SK-N-MC (cell line): ENCODE measurements at regions not wholly inside any gene's neighbourhood (a gene's known extent, or its start where the extent isn't known, plus 50 kb on each side); places are given as distances from the start of the nearest gene placed in this dataset.
"Not testable (repeated sequence)": the region's sequence is repeated elsewhere in the genome, so short reads cannot be mapped to it uniquely, and the experiment has no call there.

Experiments used
- DNase-seq: peaks from one replicate; pipeline ENCODE4 v3.0.0-alpha.2; 2011; ENCODE audit warnings: low read depth, low spot score
- H3K27ac ChIP-seq: fragments of 200-600 bp; sonication (generic); 2 replicates; pipeline ENCODE4 v1.5.1; 2016; ENCODE audit warnings: mixed run types
- H3K36me3 ChIP-seq: fragments of 200-600 bp; sonication (generic); 2 replicates; pipeline ENCODE4 v1.6.1; 2017; ENCODE audit warnings: antibody characterized with exemption, low read length, mixed read lengths; ENCODE audit not compliant: insufficient read depth
- H3K4me3 ChIP-seq: fragments of 200-600 bp; sonication (generic); 2 replicates; pipeline ENCODE4 v1.5.1; 2016
- H3K9ac ChIP-seq: fragments of 200-600 bp; sonication (generic); 2 replicates; pipeline ENCODE4 v1.8.0; 2017; ENCODE audit warnings: mixed run types, mixed read lengths; ENCODE audit not compliant: insufficient read length
- H3K9me3 ChIP-seq: fragments of 200-600 bp; sonication (generic); 2 replicates; pipeline ENCODE4 v1.6.1; 2017; ENCODE audit warnings: low read depth, mild to moderate bottlenecking, antibody characterized with exemption, low read length, moderate library complexity, mixed read lengths
- EZH2 ChIP-seq: fragments of 200-600 bp; sonication (generic); IDR thresholded peaks from one replicate; pipeline ENCODE4 v1.6.1; 2017; ENCODE audit warnings: antibody characterized with exemption
- FOXP2 ChIP-seq: optimal IDR thresholded peaks from 2 replicates; pipeline ENCODE3; 2011; ENCODE audit warnings: mild to moderate bottlenecking, moderate library complexity; ENCODE audit not compliant: insufficient read depth; ENCODE audit errors: extremely low read length, control extremely low read depth
- POLR2AphosphoS5 ChIP-seq: IDR thresholded peaks from 2 replicates; pipeline ENCODE4 v1.6.1; 2012; ENCODE audit warnings: mild to moderate bottlenecking, low read depth, low read length, borderline replicate concordance

GRCh38 chr6:134435814-134436280, 117.9 kb upstream of the SGK1 start:
- no peak for DNase-seq
- H3K36me3 ChIP-seq = no peaks in the 10 kb centered on the region
- no peak for TF ChIP-seq EZH2
- TF ChIP-seq FOXP2 = no peak
- no peak for TF ChIP-seq POLR2AphosphoS5
- H3K4me3 ChIP-seq = no peak overlapping the region
- H3K27ac ChIP-seq = no peak overlapping the region
- H3K9me3 ChIP-seq = no peaks in the 10 kb centered on the region
- H3K9ac ChIP-seq = no peak overlapping the region

- DNase-seq = no peak
- Histone ChIP-seq H3K4me3 (no peak overlapping the region), H3K27ac (no peak overlapping the region), H3K9me3 (no peaks in the 10 kb centered on the region), H3K9ac (no peak overlapping the region), H3K36me3 (no peaks in the 10 kb centered on the region)
- TF ChIP-seq EZH2 (no peak), FOXP2 (no peak), POLR2AphosphoS5 (no peak)
Measured at GRCh38 chr6:134434019-134434942, 116.4 kb upstream of the SGK1 start.

- Histone ChIP-seq H3K9ac (no peak overlapping the region), H3K4me3 (no peak overlapping the region), H3K9me3 (no peaks in the 10 kb centered on the region), H3K27ac (no peak overlapping the region), H3K36me3 (no peaks in the 10 kb centered on the region)
- no peak for DNase-seq
- TF ChIP-seq FOXP2 (no peak), POLR2AphosphoS5 (no peak), EZH2 (no peak)
Measured at GRCh38 chr6:134432036-134432435, 114.1 kb upstream of the SGK1 start.

GRCh38 chr6:134431421-134431859, 113.5 kb upstream of the SGK1 start:
- H3K36me3 ChIP-seq = no peaks in the 10 kb centered on the region
- TF ChIP-seq FOXP2 = no peak
- H3K4me3 ChIP-seq = no peak overlapping the region
- H3K9me3 ChIP-seq = no peaks in the 10 kb centered on the region
- DNase-seq = no peak
- no peak overlapping the region for H3K9ac ChIP-seq
- H3K27ac ChIP-seq = no peak overlapping the region

GRCh38 chr6:134429861-134430380, 112.0 kb upstream of the SGK1 start:
- Histone ChIP-seq H3K4me3 (no peak overlapping the region), H3K9me3 (no peaks in the 10 kb centered on the region), H3K36me3 (no peaks in the 10 kb centered on the region), H3K27ac (no peak overlapping the region), H3K9ac (no peak overlapping the region)
- DNase-seq = no peak
- TF ChIP-seq POLR2AphosphoS5 = no peak
- TF ChIP-seq EZH2 = no peak
- TF ChIP-seq FOXP2 = no peak

- DNase-seq = no peak
- Histone ChIP-seq H3K9me3 (no peaks in the 10 kb centered on the region), H3K36me3 (no peaks in the 10 kb centered on the region), H3K9ac (no peak overlapping the region), H3K4me3 (no peak overlapping the region), H3K27ac (no peak overlapping the region)
- TF ChIP-seq EZH2 (no peak), POLR2AphosphoS5 (no peak), FOXP2 (no peak)
Measured at GRCh38 chr6:134427721-134428120, 109.8 kb upstream of the SGK1 start.

- no peak for TF ChIP-seq POLR2AphosphoS5
- TF ChIP-seq EZH2 = no peak
- no peak for TF ChIP-seq FOXP2
- Histone ChIP-seq H3K4me3 (no peak overlapping the region), H3K9me3 (no peaks in the 10 kb centered on the region), H3K36me3 (no peaks in the 10 kb centered on the region), H3K27ac (no peak overlapping the region), H3K9ac (no peak overlapping the region)
- no peak for DNase-seq
Measured at GRCh38 chr6:134426623-134427022, 108.7 kb upstream of the SGK1 start.

GRCh38 chr6:134425917-134426316, 108.0 kb upstream of the SGK1 start:
- not testable (repeated sequence) for DNase-seq, H3K9ac ChIP-seq, H3K36me3 ChIP-seq, H3K4me3 ChIP-seq, H3K27ac ChIP-seq, H3K9me3 ChIP-seq
